Adipocyte (in vitro differentiated cells): ENCODE measurements at regions not wholly inside any gene's neighbourhood (a gene's known extent, or its start where the extent isn't known, plus 50 kb on each side); places are given as distances from the start of the nearest gene placed in this dataset.

ENCODE experiments used
- DNase-seq: peaks from one replicate; pipeline ENCODE4 v3.0.0-alpha.2; 2015; ENCODE audit warnings: low read depth
- H3K27me3 ChIP-seq: replicated peaks from 2 replicates; pipeline ENCODE4 v1.7.0; 2013; ENCODE audit warnings: mild to moderate bottlenecking, low read length, moderate library complexity; ENCODE audit not compliant: control insufficient read depth, insufficient read depth
- H3K36me3 ChIP-seq: 2 replicates; pipeline ENCODE4 v1.7.0; 2013; ENCODE audit warnings: low read length, mild to moderate bottlenecking, moderate library complexity; ENCODE audit not compliant: control insufficient read depth, insufficient read depth, severe bottlenecking
- H3K4me1 ChIP-seq: 2 replicates; pipeline ENCODE4 v1.7.0; 2013; ENCODE audit warnings: mild to moderate bottlenecking, low read length, moderate library complexity; ENCODE audit not compliant: control insufficient read depth, insufficient read depth
- H3K4me3 ChIP-seq: 2 replicates; pipeline ENCODE4 v1.7.0; 2013; ENCODE audit warnings: mild to moderate bottlenecking, low read length, moderate library complexity
- H3K9ac ChIP-seq: 2 replicates; pipeline ENCODE4 v1.7.0; 2013; ENCODE audit warnings: mild to moderate bottlenecking, low read length, moderate library complexity
- H3K9me3 ChIP-seq: 2 replicates; pipeline ENCODE4 v1.7.0; 2013; ENCODE audit warnings: mild to moderate bottlenecking, low read length, moderate library complexity; ENCODE audit not compliant: control insufficient read depth

DNA sequence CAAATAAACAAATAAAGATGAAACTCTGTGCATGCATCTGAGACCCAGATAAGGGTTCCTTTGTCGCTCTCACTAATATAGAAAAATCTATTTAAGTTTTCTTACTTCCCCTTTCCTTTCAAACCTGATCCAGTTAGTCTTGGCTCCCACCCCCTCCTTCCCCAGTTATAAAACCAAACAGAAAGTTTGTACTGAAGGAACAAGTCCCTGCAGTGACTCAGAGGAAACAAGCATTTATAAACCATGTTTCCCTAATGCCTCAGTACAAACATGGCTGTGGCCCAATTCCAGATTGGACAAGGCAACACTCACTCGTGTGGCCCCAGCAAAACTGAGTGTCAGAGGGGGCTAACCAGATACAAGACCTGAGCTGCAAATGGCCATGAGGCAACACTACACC, 65.5 kb upstream of the ARHGAP20 start:
- peak; percentile 56 for DNase-seq
- Histone ChIP-seq H3K4me1 (peaks cover 15% of the 10 kb centered on the region), H3K36me3 (no peaks in the 10 kb centered on the region), H3K9ac (no peak overlapping the region), H3K27me3 (no peaks in the 10 kb centered on the region), H3K4me3 (peak overlapping the region; percentile 31), H3K9me3 (peaks cover 7% of the 10 kb centered on the region)

DNA sequence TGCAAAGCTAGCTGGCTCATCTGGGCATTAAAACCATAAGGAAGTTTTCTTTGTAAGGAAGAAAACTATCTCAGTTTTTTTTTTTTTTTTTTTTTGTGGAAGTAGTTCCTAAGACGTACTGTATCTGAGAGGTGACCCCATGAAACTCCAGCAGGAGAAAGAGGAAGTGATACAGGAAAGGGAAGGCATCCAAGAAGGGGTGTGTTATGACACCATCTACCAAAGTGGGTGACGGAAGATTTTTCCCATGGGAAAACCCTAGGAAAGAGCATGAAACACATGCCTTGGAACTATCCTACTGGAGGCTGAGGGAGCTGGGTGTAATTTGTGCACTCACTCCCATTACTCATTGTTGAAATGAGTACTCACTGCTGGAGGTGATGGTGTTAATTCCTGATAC, 63.8 kb upstream of the ARHGAP20 start:
- H3K9me3 ChIP-seq = peaks cover 7% of the 10 kb centered on the region

DNA sequence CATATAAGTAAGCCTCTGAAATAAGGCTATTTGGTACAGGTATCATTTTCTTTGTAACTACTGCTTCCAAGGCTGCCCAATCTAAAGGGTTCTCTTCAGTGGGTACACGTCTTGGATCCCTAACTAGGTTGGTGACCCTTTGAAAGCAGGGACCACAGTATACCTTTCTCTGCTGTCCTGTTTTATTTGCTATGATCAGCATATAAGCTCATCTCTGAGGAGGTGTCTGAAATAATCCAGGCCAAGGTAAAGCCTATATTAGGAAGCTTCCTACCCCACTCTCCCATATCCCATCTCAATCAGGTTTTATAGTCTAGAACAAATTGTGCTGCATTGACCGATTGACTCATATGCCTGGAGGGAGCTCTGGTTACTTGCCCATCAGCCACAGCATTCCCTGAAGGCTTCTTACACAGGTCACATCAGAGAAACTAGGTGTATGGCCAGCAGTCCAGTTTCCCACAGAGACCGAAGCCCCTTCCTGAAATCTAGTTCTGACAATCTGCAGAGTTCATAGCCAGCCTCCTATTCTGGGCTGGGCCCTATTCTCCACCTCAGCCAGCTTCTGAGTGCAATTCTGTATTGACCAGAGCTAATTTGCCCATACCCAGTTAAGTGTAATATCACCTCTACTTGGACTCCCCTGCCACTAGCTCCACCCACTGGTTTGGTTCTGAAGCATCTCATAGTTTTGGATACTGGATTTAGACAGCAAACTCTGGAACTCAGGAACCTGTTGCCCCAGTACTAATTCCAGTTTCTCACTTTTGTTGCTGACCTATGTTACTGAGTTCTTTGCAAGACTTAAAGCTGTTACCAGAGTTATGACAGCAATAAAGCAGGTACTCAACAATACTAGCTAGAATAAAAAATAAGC, 62.1 kb upstream of the ARHGAP20 start:
- Histone ChIP-seq H3K36me3 (no peaks in the 10 kb centered on the region), H3K4me1 (peaks cover 15% of the 10 kb centered on the region), H3K27me3 (no peaks in the 10 kb centered on the region), H3K9ac (no peak overlapping the region), H3K4me3 (no peak overlapping the region), H3K9me3 (peaks cover 7% of the 10 kb centered on the region)
- DNase-seq = peak; percentile 26

More for the DNA sequence above, 63.8 kb upstream of the ARHGAP20 start:
- Histone ChIP-seq H3K27me3 (no peaks in the 10 kb centered on the region), H3K9ac (no peak overlapping the region), H3K4me3 (no peak overlapping the region), H3K4me1 (peaks cover 15% of the 10 kb centered on the region), H3K36me3 (no peaks in the 10 kb centered on the region)
- no peak for DNase-seq

DNA sequence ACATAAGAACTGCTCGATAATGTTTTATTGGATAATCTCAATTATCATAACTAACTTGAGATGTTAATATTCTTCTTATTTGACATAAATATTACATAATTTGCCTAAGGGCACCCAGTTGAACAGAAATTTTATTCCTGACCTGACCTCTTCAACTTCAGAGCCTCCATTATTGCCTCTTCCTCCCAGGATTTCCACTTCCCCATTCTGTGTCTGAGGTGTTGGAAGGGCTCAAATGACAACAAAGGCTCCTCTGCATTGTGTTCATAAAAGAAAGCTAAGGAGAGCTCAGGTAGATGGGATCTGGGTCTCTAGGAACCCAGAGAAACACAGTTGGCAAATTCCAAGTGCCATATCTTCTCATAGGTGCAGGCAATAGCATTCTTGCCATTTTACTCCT, 61.2 kb upstream of the ARHGAP20 start:
- Histone ChIP-seq H3K9me3 (no peaks in the 10 kb centered on the region), H3K27me3 (no peaks in the 10 kb centered on the region), H3K4me3 (no peak overlapping the region), H3K9ac (no peak overlapping the region), H3K36me3 (no peaks in the 10 kb centered on the region), H3K4me1 (peaks cover 14% of the 10 kb centered on the region)
- DNase-seq = no peak

DNA sequence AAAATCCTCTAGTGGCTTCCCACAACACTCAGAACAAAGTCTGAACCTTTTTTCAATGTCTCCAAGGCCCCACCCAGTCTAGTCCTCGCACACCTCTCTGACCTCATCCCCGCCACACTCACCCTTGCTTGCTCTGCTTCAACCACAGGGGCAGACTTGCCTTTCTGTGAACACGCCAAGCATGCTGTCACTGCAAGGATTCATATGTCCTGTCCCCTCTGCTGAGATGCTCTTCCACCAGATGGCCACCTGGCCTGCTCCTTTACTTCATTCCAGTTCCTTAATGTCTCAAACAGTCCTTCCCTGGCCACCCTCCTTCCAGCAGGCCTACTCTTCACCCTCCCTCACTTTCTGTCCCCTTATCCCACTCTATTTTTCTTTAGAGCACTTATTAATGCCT, 60.6 kb upstream of the ARHGAP20 start:
- no peaks in the 10 kb centered on the region for H3K27me3 ChIP-seq
- no peaks in the 10 kb centered on the region for H3K9me3 ChIP-seq
- peaks cover 8% of the 10 kb centered on the region for H3K4me1 ChIP-seq
- H3K4me3 ChIP-seq = no peak overlapping the region
- H3K36me3 ChIP-seq = no peaks in the 10 kb centered on the region
- no peak for DNase-seq
- H3K9ac ChIP-seq = no peak overlapping the region

DNA sequence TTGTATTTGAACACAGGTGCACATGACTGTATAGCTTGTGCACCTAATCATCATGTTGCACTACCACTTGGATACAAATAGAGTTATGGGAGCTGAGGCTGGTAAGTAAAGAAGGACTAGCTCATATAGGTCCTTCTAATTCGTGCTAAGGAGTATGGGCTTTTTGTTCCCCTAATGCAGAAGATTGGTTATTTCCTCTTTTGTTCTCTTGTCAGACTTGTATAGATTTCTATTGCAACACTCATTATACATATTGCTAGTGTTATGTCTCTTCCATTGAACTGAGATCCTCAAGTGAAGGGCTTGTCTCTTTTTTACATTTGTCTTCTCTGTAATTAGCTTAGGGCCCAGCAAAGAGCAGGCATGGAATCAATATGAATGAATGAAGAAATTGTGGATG, 54.1 kb upstream of the ARHGAP20 start:
- Histone ChIP-seq H3K36me3 (no peaks in the 10 kb centered on the region), H3K4me3 (no peak overlapping the region)

DNA sequence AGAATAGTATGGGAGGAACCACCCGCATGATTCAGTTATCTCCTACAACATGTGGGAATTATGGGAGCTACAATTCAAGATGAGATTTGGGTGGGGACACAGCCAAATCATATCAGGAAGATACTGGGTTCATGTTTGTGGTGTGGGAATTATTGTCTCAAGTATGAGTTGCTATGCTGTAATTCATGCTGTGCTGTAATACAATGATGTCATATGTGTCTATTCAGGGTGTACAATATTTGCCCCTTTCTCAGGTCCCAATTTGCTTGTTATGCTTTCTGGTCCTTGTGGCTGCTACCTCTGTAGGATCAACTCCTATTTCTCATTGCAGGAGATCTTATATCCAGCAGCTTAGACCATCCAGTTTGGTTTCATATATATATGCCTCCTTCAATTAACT, 52.2 kb upstream of the ARHGAP20 start:
- Histone ChIP-seq H3K27me3 (no peaks in the 10 kb centered on the region), H3K4me3 (no peak overlapping the region), H3K36me3 (no peaks in the 10 kb centered on the region), H3K9ac (no peak overlapping the region), H3K4me1 (peaks cover 39% of the 10 kb centered on the region), H3K9me3 (no peaks in the 10 kb centered on the region)
- DNase-seq = no peak

More for the DNA sequence above, 54.1 kb upstream of the ARHGAP20 start:
- Histone ChIP-seq H3K9ac (no peak overlapping the region), H3K4me1 (peaks cover 32% of the 10 kb centered on the region), H3K9me3 (no peaks in the 10 kb centered on the region), H3K27me3 (no peaks in the 10 kb centered on the region)
- DNase-seq = no peak

DNA sequence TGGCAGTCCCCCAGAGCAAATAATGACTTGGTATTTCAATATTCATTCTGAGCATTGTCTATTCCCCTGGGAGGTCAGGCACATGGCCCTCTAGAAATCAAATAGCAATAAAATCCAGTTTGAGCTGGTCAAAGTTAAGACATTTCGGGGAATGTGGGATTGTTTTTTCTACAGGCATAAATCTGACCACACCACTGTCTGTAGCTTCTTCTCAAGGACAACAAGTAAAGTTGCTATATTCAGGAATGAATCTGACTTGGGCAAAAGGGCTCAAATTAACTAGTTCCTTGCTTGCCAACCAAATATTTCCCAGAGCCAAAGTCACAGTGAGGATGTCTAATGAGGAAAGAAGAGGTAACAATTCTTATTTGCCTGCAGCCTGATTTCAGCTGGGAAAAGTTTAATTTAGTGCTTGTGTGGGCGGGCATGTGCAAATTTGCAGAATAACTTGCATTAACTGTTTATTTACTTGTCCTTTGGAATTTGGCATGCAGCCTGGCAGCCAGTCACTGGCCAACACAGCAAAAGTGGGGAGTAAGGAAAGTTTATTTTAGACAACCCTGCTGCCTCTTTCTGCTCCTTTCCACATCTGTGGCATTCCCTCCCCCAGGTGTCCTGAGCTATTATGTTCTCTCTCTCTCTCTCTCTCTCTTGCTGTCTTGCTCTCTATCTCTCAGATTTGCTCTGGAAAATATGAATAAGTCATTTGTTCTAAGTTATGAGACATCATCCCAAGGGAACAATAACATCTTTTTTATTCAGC, 51.2 kb upstream of the ARHGAP20 start:
- H3K4me3 ChIP-seq = peak overlapping the region; percentile 65
- H3K27me3 ChIP-seq = no peaks in the 10 kb centered on the region
- peaks cover 48% of the 10 kb centered on the region for H3K4me1 ChIP-seq
- H3K9me3 ChIP-seq = no peaks in the 10 kb centered on the region
- peak; percentile 75 for DNase-seq
- peak overlapping the region; percentile 78 for H3K9ac ChIP-seq
- no peaks in the 10 kb centered on the region for H3K36me3 ChIP-seq

DNA sequence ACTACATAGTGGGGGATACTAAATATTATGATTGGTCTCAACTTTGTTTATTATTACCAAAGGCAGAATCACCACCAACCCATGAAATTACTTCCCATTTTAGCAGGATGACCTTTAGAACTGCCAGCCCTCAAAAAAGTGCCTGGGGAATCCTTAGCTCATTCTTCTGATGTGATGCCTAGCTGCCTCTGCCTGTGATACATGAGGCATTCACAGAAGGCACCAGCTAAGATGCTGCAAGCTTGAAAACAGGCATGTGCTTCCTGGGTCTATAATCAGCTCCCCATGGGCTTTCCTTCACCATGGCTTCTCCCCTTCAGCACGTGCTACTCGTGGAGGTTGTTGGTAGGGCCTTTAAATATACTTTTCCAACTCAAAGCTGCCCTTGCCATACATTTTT, 50.4 kb upstream of the ARHGAP20 start:
- peak overlapping the region; percentile 78 for H3K9ac ChIP-seq
- DNase-seq = peak; percentile 61
- peaks cover 56% of the 10 kb centered on the region for H3K4me1 ChIP-seq
- H3K4me3 ChIP-seq = peak overlapping the region; percentile 32
- no peaks in the 10 kb centered on the region for H3K9me3 ChIP-seq
- no peaks in the 10 kb centered on the region for H3K36me3 ChIP-seq
- H3K27me3 ChIP-seq = no peaks in the 10 kb centered on the region
